OCI-LY3 (cell line): ENCODE measurements at regions not wholly inside any gene's neighbourhood (a gene's known extent, or its start where the extent isn't known, plus 50 kb on each side); places are given as distances from the start of the nearest gene placed in this dataset.

ENCODE experiments used
- H2AFZ ChIP-seq: fragments of 200-600, 300-600 bp; shearing (Covaris generic); 2 replicates; pipeline ENCODE4 v1.6.0; 2014; ENCODE audit warnings: antibody characterized with exemption, low read depth, low read length
- H3K27ac ChIP-seq: fragments of 200-600, 300-600 bp; sonication (generic); 2 replicates; pipeline ENCODE4 v1.5.1; 2014; ENCODE audit warnings: mild to moderate bottlenecking, low read length, moderate library complexity, mixed read lengths
- H3K27me3 ChIP-seq: fragments of 200-600, 300-600 bp; sonication (generic); 2 replicates; pipeline ENCODE4 v1.6.1; 2014; ENCODE audit warnings: low read depth, low read length, mixed read lengths
- H3K36me3 ChIP-seq: fragments of 200-600, 300-600 bp; sonication (generic); replicated peaks from 2 replicates; pipeline ENCODE3; 2014; ENCODE audit warnings: low read depth, low read length, mixed read lengths
- H3K4me1 ChIP-seq: fragments of 300-600, 200-600 bp; sonication (generic); 2 replicates; pipeline ENCODE4 v1.6.1; 2014; ENCODE audit warnings: low read length, mixed read lengths
- H3K4me2 ChIP-seq: fragments of 200-600, 300-600 bp; sonication (generic); 2 replicates; pipeline ENCODE4 v1.6.1; 2014; ENCODE audit warnings: low read length, mixed read lengths
- H3K4me3 ChIP-seq: fragments of 300-600, 200-600 bp; sonication (generic); 2 replicates; pipeline ENCODE4 v1.5.1; 2014; ENCODE audit warnings: antibody characterized with exemption, mild to moderate bottlenecking, low read length, moderate library complexity
- H3K79me2 ChIP-seq: fragments of 300-600, 200-600 bp; shearing (Covaris generic); 2 replicates; pipeline ENCODE4 v1.6.1; 2014; ENCODE audit warnings: mild to moderate bottlenecking, low read length, mixed read lengths
- H3K9ac ChIP-seq: fragments of 300-600, 200-600 bp; shearing (Covaris generic); 2 replicates; pipeline ENCODE4 v1.6.0; 2014; ENCODE audit warnings: mild to moderate bottlenecking, low read length, moderate library complexity
- H3K9me3 ChIP-seq: fragments of 200-600, 300-600 bp; shearing (Covaris generic); 2 replicates; pipeline ENCODE4 v1.6.1; 2014; ENCODE audit warnings: low read length, mixed read lengths; ENCODE audit not compliant: insufficient read depth
- H4K20me1 ChIP-seq: fragments of 200-600, 300-600 bp; sonication (generic); 2 replicates; pipeline ENCODE4 v1.6.1; 2016; ENCODE audit warnings: low read length, mixed read lengths; ENCODE audit not compliant: insufficient read depth
- EZH2phosphoT487 ChIP-seq: fragments of 200-600 bp; shearing (Covaris generic); IDR thresholded peaks from 2 replicates; pipeline ENCODE4 v1.6.1; 2018; ENCODE audit warnings: antibody characterized with exemption, mixed run types, low read depth
- TF ChIP-seq, protein P1 (sequence below): fragments of 200-600, 300-600 bp; sonication (generic); IDR thresholded peaks from 2 replicates; pipeline ENCODE4 v1.5.1; 2014; ENCODE audit warnings: antibody characterized with exemption, low read length, low read depth

DNA sequence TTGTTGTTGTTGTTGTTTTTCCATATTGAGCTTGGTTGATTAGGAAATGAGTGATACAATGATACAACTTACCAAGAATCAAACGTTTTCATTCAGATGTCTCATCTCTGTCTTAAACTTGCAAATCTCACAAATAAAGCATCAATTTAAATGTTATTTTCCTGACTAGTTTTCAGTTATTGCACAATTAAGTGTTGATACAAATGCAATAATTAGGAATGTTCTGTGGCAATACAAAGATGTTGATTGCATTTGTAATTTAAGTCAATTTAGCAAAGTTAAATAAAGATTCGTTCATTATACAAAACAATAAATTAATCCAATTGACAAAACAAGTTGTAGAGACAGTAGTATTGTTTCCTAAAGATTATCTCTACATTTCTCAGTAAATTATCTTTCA is 392.3 kb upstream of the ZNF804A start:
- H3K79me2 ChIP-seq: no peaks in the 10 kb centered on the region
- H3K27me3 ChIP-seq: no peaks in the 10 kb centered on the region
- no peak overlapping the region for H3K9ac ChIP-seq
- TF ChIP-seq, protein P1, sequence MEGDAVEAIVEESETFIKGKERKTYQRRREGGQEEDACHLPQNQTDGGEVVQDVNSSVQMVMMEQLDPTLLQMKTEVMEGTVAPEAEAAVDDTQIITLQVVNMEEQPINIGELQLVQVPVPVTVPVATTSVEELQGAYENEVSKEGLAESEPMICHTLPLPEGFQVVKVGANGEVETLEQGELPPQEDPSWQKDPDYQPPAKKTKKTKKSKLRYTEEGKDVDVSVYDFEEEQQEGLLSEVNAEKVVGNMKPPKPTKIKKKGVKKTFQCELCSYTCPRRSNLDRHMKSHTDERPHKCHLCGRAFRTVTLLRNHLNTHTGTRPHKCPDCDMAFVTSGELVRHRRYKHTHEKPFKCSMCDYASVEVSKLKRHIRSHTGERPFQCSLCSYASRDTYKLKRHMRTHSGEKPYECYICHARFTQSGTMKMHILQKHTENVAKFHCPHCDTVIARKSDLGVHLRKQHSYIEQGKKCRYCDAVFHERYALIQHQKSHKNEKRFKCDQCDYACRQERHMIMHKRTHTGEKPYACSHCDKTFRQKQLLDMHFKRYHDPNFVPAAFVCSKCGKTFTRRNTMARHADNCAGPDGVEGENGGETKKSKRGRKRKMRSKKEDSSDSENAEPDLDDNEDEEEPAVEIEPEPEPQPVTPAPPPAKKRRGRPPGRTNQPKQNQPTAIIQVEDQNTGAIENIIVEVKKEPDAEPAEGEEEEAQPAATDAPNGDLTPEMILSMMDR: no peak
- no peak for TF ChIP-seq EZH2phosphoT487
- H3K27ac ChIP-seq: no peak overlapping the region
- no peak overlapping the region for H3K4me3 ChIP-seq
- no peaks in the 10 kb centered on the region for H3K9me3 ChIP-seq
- no peaks in the 10 kb centered on the region for H3K4me1 ChIP-seq
- no peak overlapping the region for H2AFZ ChIP-seq
- H3K4me2 ChIP-seq: no peak overlapping the region
- no peaks in the 10 kb centered on the region for H3K36me3 ChIP-seq
- no peaks in the 10 kb centered on the region for H4K20me1 ChIP-seq

DNA sequence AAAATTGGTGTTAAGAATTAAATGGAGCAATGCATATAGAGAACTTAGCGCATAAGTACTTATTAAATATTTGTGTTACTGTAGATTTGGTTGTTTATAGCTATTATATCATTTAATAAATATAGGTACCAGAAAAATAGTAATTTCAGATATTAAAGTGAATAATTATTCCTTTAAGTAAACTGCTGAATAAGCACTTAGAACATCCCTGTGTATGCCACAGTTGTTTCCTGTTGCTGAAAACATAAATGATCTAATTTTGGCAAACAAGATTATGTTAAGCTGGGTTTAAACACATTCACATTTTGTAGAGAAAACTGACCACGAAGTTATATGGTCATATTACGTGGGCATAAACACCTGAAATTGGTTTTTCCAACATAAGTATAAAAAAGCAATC is 388.0 kb upstream of the ZNF804A start:
- no peaks in the 10 kb centered on the region for H3K4me1 ChIP-seq
- no peak overlapping the region for H3K4me2 ChIP-seq
- H4K20me1 ChIP-seq: no peaks in the 10 kb centered on the region
- H3K79me2 ChIP-seq: no peaks in the 10 kb centered on the region
- H2AFZ ChIP-seq: no peak overlapping the region
- H3K27ac ChIP-seq: no peak overlapping the region
- no peaks in the 10 kb centered on the region for H3K36me3 ChIP-seq
- no peak overlapping the region for H3K9ac ChIP-seq
- TF ChIP-seq EZH2phosphoT487: no peak
- TF ChIP-seq, protein P1: no peak
- H3K4me3 ChIP-seq: no peak overlapping the region
- no peaks in the 10 kb centered on the region for H3K9me3 ChIP-seq
- no peaks in the 10 kb centered on the region for H3K27me3 ChIP-seq

DNA sequence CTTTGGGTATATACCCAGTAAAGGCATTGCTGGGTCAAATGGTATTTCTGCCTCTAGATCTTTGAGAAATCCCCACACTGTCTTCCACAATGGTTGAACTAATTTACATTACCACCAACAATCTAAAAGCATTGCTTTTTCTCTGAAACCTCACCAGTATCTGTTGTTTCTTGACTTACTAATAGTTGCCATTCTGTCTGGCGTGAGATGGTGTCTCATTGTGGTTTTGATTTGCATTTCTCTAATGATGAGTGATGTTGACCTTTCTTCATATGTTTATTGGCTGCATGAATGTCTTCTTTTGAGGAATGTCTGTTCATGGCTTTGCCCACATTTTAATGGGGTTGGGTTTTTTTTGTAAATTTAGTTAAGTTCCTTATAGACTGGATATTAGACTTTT is 382.6 kb upstream of the ZNF804A start:
- Histone ChIP-seq H3K4me2 (no peak overlapping the region), H3K4me1 (no peaks in the 10 kb centered on the region), H4K20me1 (no peaks in the 10 kb centered on the region), H3K4me3 (no peak overlapping the region), H3K27ac (no peak overlapping the region), H3K9ac (no peak overlapping the region), H3K9me3 (no peaks in the 10 kb centered on the region), H3K79me2 (no peaks in the 10 kb centered on the region), H3K27me3 (no peaks in the 10 kb centered on the region), H3K36me3 (no peaks in the 10 kb centered on the region), H2AFZ (no peak overlapping the region)
- TF ChIP-seq, protein P1: no peak
- no peak for TF ChIP-seq EZH2phosphoT487

DNA sequence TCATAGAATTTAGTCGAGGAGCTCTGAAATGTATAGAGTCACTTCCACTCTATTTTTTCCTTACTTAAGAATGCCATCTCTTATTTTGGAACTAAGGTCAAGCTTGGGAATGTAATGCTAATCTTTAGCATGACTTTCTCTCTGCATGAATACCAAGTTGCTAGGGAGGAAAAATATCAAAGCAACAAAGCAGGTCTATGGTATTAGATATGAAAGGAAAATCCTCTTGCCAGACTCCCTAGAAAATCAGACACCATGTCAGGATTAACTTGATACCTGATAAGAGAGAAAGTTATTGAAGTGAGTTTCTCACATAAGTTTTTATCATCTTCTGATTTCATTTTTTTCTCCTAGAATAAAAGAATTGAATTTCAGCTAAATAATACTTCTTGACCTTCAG is 341.7 kb upstream of the ZNF804A start:
- Histone ChIP-seq H3K4me2 (no peak overlapping the region), H3K4me3 (no peak overlapping the region), H3K79me2 (no peaks in the 10 kb centered on the region), H3K27me3 (no peaks in the 10 kb centered on the region), H4K20me1 (no peaks in the 10 kb centered on the region), H3K9ac (no peak overlapping the region), H3K27ac (no peak overlapping the region), H3K36me3 (no peaks in the 10 kb centered on the region), H2AFZ (no peak overlapping the region), H3K4me1 (no peaks in the 10 kb centered on the region), H3K9me3 (no peaks in the 10 kb centered on the region)
- TF ChIP-seq, protein P1: no peak
- TF ChIP-seq EZH2phosphoT487: no peak
